HCT116 (cell line): ENCODE measurements at regions not wholly inside any gene's neighbourhood (a gene's known extent, or its start where the extent isn't known, plus 50 kb on each side); places are given as distances from the start of the nearest gene placed in this dataset.

Experiments
- CTCF ChIP-seq, 3 experiments: fragments of 200-600 bp in 1 of 3; sonication (generic) in 1 of 3; IDR thresholded peaks in 2 of 3; conservative IDR thresholded peaks in 1 of 3; 2 replicates each; pipeline ENCODE4 v1.5.1; 2012 to 2017; ENCODE audit warnings: low read depth in 2 of 3, low read length in 2 of 3, antibody characterized with exemption in 1 of 3, borderline replicate concordance in 1 of 3, control low read depth in 1 of 3, mild to moderate bottlenecking in 1 of 3, mixed read lengths in 1 of 3, mixed run types in 1 of 3, moderate library complexity in 1 of 3; ENCODE audit not compliant: insufficient read depth in 1 of 3
- EZH2 ChIP-seq: fragments of 200-600 bp; sonication (generic); IDR thresholded peaks from 2 replicates; pipeline ENCODE4 v1.6.1; 2017; ENCODE audit warnings: antibody characterized with exemption, mixed run types
- JUND ChIP-seq: IDR thresholded peaks from 2 replicates; pipeline ENCODE4 v1.6.1; 2012
- MAX ChIP-seq: IDR thresholded peaks from 2 replicates; pipeline ENCODE4 v1.6.1; 2012
- POLR2A ChIP-seq: IDR thresholded peaks from 2 replicates; pipeline ENCODE4 v1.7.0; 2011; ENCODE audit warnings: borderline replicate concordance; ENCODE audit not compliant: insufficient read depth, insufficient read length; ENCODE audit errors: extremely low read depth
- POLR2AphosphoS5 ChIP-seq: IDR thresholded peaks from 2 replicates; pipeline ENCODE4 v1.6.1; 2011; ENCODE audit warnings: mild to moderate bottlenecking, low read depth, low read length, moderate library complexity
- RAD21 ChIP-seq: IDR thresholded peaks from 2 replicates; pipeline ENCODE4 v1.6.1; 2012; ENCODE audit warnings: low read depth, mild to moderate bottlenecking
- SIN3A ChIP-seq: IDR thresholded peaks from 2 replicates; pipeline ENCODE4 v1.6.1; 2012; ENCODE audit warnings: low read depth
- ZFX ChIP-seq: fragments of 450-650 bp; IDR thresholded peaks from 2 replicates; pipeline ENCODE4 v1.6.1; 2017
- ZNF274 ChIP-seq: fragments of 200-500 bp; sonication (Bioruptor generic); IDR thresholded peaks from 2 replicates; pipeline ENCODE4 v1.6.1; 2014; ENCODE audit warnings: mild to moderate bottlenecking, low read depth, low read length, inconsistent platforms

- no peak for TF ChIP-seq CTCF (IDR thresholded peaks at IDR 0.05 in 2 of 3, conservative IDR thresholded peaks at IDR 0.05 in 1 of 3; ENCODE audit: borderline replicate concordance in 1 of 3, insufficient read depth in 1 of 3, low read depth in 2 of 3, low read length in 2 of 3)
- no peak for TF ChIP-seq MAX
- TF ChIP-seq POLR2A = no peak
- TF ChIP-seq JUND = no peak
- no peak for TF ChIP-seq RAD21
- no peak for TF ChIP-seq EZH2
- TF ChIP-seq SIN3A = no peak
- TF ChIP-seq ZFX = no peak
- TF ChIP-seq POLR2AphosphoS5 = no peak
- no peak for TF ChIP-seq ZNF274
Measured at GRCh38 chr18:65282096-65282495, 468.7 kb upstream of the CDH7 start.
